DND-41 (cell line): ENCODE measurements at regions not wholly inside any gene's neighbourhood (a gene's known extent, or its start where the extent isn't known, plus 50 kb on each side); places are given as distances from the start of the nearest gene placed in this dataset.
"Not testable (repeated sequence)": the region's sequence is repeated elsewhere in the genome, so short reads cannot be mapped to it uniquely, and the experiment has no call there.

Source experiments
- ATAC-seq: fragments of 200-7000 bp; cut with Tn5 transposase; 3 replicates; pipeline ENCODE4 v1.9.1; 2021; ENCODE audit warnings: low read depth; ENCODE audit not compliant: insufficient read depth
- DNase-seq: peaks from one replicate; pipeline ENCODE4 v3.0.0-alpha.2; 2020
- H2AFZ ChIP-seq: 2 replicates; pipeline ENCODE4 v1.6.0; 2012; ENCODE audit warnings: low read depth, low read length
- H3K27ac ChIP-seq: 2 replicates; pipeline ENCODE4 v1.5.1; 2012; ENCODE audit warnings: low read length, inconsistent platforms
- H3K27me3 ChIP-seq: fragments of 200-600 bp; sonication (generic); 2 replicates; pipeline ENCODE4 v1.6.0; 2012; ENCODE audit warnings: low read length, mild to moderate bottlenecking, inconsistent platforms; ENCODE audit not compliant: insufficient read depth, poor library complexity
- H3K36me3 ChIP-seq: 2 replicates; pipeline ENCODE4 v1.5.1; 2012; ENCODE audit warnings: low read length, inconsistent platforms; ENCODE audit not compliant: insufficient read depth
- H3K4me1 ChIP-seq: 2 replicates; pipeline ENCODE4 v1.5.1; 2012; ENCODE audit warnings: mild to moderate bottlenecking, low read length; ENCODE audit not compliant: insufficient read depth
- H3K4me2 ChIP-seq: 2 replicates; pipeline ENCODE4 v1.6.0; 2012; ENCODE audit warnings: mild to moderate bottlenecking, moderate library complexity, low read length, inconsistent platforms; ENCODE audit not compliant: insufficient read depth
- H3K4me3 ChIP-seq, 2 experiments: fragments of 200-600 bp in 1 of 2; shearing (Covaris generic) in 1 of 2; 2 replicates each; pipeline ENCODE4 v1.5.1; 2012 to 2016; ENCODE audit warnings: inconsistent platforms in 2 of 2, low read length in 2 of 2, mild to moderate bottlenecking in 2 of 2, low read depth in 1 of 2, moderate library complexity in 1 of 2
- H3K79me2 ChIP-seq: 2 replicates; pipeline ENCODE4 v1.6.0; 2012; ENCODE audit warnings: low read length, inconsistent platforms; ENCODE audit not compliant: insufficient read depth
- H3K9ac ChIP-seq: 2 replicates; pipeline ENCODE4 v1.6.0; 2012; ENCODE audit warnings: low read depth, mild to moderate bottlenecking, inconsistent platforms, low read length, moderate library complexity
- H3K9me3 ChIP-seq: 2 replicates; pipeline ENCODE4 v1.5.1; 2012; ENCODE audit warnings: low read length, moderate library complexity, mild to moderate bottlenecking, inconsistent platforms; ENCODE audit not compliant: insufficient read depth, severe bottlenecking
- H4K20me1 ChIP-seq: 2 replicates; pipeline ENCODE4 v1.6.0; 2012; ENCODE audit warnings: low read length; ENCODE audit not compliant: insufficient read depth

DNA sequence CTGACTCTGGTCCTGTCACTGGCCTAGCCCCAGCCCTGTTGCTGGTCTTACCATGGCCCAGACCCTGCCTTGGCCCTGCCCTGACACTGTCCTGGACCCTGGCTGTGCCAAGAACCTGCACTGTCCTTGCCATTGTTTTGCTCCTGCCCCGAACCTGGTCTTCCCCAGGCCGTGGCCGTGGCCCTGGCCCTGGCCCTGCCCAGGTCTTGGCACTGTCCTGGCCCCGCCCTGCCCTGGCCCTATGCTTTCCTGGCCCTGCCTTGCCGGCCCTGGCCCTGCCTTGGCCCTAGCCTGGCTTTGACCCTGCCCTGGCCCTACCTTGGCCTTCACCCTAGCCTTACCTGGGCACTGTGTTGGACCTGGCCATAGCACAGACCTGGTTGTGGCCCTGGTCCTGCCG lies 332.5 kb upstream of the PLGLB1 start:
- not testable (repeated sequence) for H3K36me3 ChIP-seq, H4K20me1 ChIP-seq, ATAC-seq

DNA sequence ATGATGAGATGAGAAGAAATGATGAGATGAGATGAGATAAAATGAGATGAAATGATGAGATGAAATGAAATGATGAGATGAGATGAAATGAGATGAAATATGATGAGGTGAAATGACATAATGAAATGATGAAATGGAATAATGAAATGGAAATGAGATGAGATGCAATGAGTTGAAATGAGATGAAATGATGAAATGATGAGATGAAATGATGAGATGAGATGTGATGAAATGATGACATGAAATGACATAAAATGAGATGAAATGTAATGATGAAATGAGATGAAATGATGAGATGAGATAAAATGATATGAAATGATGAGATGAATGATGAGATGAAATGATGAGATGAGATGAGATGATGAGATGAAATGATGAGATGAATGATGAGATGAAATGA lies 338.6 kb upstream of the PLGLB1 start:
- H3K4me1 ChIP-seq, H3K79me2 ChIP-seq, H3K27me3 ChIP-seq, H3K27ac ChIP-seq, H3K4me2 ChIP-seq, DNase-seq, H2AFZ ChIP-seq, H3K9ac ChIP-seq, ATAC-seq, H3K36me3 ChIP-seq, H4K20me1 ChIP-seq, H3K9me3 ChIP-seq, H3K4me3 ChIP-seq: not testable (repeated sequence)

More for the DNA sequence above, 332.5 kb upstream of the PLGLB1 start:
- not testable (repeated sequence) for H3K9me3 ChIP-seq, H3K27ac ChIP-seq, H3K4me2 ChIP-seq, H3K9ac ChIP-seq, H3K4me3 ChIP-seq, H3K27me3 ChIP-seq, DNase-seq, H3K79me2 ChIP-seq, H2AFZ ChIP-seq, H3K4me1 ChIP-seq

DNA sequence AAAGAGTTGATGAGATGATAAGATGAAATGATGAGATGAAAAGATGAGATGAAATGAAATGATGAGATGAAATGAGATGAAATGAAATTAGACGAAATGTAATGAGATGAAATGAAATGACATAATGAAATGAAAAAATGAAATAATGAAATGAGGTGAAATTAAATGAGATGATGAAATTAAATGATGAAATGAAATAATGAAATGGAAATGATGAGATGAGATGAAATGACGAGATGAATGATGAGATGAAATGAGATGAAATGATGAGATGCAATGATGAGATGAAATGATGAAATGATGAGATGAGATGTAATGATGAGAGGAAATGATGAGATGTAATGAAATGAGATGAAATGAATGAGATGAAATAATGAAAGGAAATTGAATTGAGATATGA lies 339.3 kb upstream of the PLGLB1 start:
- not testable (repeated sequence) for H3K9ac ChIP-seq, H3K4me3 ChIP-seq, H2AFZ ChIP-seq, DNase-seq, H3K36me3 ChIP-seq, ATAC-seq, H3K4me1 ChIP-seq, H3K27ac ChIP-seq, H3K4me2 ChIP-seq, H3K27me3 ChIP-seq, H4K20me1 ChIP-seq, H3K9me3 ChIP-seq, H3K79me2 ChIP-seq

DNA sequence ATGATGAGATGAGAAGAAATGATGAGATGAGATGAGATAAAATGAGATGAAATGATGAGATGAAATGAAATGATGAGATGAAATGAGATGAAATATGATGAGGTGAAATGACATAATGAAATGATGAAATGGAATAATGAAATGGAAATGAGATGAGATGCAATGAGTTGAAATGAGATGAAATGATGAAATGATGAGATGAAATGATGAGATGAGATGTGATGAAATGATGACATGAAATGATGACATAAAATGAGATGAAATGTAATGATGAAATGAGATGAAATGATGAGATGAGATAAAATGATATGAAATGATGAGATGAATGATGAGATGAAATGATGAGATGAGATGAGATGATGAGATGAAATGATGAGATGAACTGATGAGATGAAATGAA lies 340.2 kb upstream of the PLGLB1 start:
- not testable (repeated sequence) for H3K9me3 ChIP-seq, H3K9ac ChIP-seq, H4K20me1 ChIP-seq, H3K27me3 ChIP-seq, H3K4me1 ChIP-seq, H3K79me2 ChIP-seq, H3K27ac ChIP-seq, ATAC-seq, H3K36me3 ChIP-seq, H3K4me2 ChIP-seq, H2AFZ ChIP-seq, DNase-seq, H3K4me3 ChIP-seq

DNA sequence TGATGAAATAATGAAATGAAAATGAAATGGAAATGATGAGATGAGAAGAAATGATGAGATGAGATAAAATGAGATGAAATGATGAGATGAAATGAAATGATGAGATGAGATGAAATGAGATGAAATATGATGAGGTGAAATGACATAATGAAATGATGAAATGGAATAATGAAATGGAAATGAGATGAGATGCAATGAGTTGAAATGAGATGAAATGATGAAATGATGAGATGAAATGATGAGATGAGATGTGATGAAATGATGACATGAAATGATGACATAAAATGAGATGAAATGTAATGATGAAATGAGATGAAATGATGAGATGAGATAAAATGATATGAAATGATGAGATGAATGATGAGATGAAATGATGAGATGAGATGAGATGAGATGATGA lies 342.7 kb upstream of the PLGLB1 start:
- not testable (repeated sequence) for H3K27me3 ChIP-seq, DNase-seq, H3K4me2 ChIP-seq, H3K4me1 ChIP-seq, H3K79me2 ChIP-seq, H3K9ac ChIP-seq, H4K20me1 ChIP-seq, H2AFZ ChIP-seq, ATAC-seq, H3K4me3 ChIP-seq, H3K27ac ChIP-seq, H3K36me3 ChIP-seq, H3K9me3 ChIP-seq

DNA sequence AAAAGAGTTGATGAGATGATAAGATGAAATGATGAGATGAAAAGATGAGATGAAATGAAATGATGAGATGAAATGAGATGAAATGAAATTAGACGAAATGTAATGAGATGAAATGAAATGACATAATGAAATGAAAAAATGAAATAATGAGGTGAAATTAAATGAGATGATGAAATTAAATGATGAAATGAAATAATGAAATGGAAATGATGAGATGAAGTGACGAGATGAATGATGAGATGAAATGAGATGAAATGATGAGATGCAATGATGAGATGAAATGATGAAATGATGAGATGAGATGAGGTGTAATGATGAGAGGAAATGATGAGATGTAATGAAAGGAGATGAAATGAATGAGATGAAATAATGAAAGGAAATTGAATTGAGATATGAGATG lies 343.4 kb upstream of the PLGLB1 start:
- not testable (repeated sequence) for H3K4me3 ChIP-seq, H4K20me1 ChIP-seq, ATAC-seq, H3K36me3 ChIP-seq, H3K4me2 ChIP-seq, H2AFZ ChIP-seq, H3K79me2 ChIP-seq, H3K27ac ChIP-seq, H3K4me1 ChIP-seq, H3K9me3 ChIP-seq, DNase-seq, H3K9ac ChIP-seq, H3K27me3 ChIP-seq

DNA sequence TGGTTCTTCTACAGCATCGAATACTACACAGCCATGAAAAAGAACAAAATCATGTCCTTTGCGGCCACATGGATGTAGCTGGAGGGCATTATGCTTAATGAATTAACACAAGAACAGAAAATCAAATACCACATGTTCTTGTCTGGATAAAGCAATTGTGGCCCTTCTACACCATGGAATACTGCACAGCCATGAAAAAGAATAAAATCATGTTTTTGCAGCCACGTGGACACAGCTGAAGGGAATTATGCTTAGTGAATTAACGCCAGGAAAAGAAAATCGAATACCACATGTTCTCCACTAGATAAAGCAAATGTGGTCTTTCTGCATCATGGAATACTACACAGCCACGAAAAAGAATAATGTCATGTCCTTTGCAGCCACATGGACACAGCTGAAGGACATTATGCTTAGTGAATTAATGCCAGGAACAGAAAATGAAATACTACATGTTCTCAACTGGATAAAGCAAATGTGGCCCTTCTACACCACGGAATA lies 361.8 kb upstream of the PLGLB2 start:
- H3K27me3 ChIP-seq, H3K9ac ChIP-seq, H4K20me1 ChIP-seq, H2AFZ ChIP-seq, H3K27ac ChIP-seq, ATAC-seq, H3K4me3 ChIP-seq, H3K9me3 ChIP-seq, H3K4me2 ChIP-seq, H3K36me3 ChIP-seq, H3K79me2 ChIP-seq, DNase-seq, H3K4me1 ChIP-seq: not testable (repeated sequence)

DNA sequence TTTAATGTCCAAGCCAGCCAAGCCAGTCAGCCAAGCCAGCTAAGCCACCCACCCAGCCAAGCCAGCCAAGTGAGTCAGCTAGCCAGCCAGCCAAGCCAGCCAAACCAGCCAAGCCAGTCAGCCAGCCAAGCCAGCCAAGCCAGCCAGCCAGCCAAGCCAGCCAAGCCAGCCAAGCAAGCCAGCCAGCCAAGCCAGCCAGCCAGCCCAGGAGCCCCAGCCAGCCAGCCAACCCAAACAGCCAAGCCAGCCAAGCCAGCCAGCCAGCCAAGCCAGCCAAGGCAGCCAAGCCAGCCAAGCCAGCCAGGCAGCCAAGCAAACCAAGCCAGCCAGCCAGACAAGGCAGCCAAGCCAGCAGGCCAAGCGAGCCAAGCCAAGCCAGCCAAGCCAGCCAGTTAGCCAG lies 352.1 kb upstream of the PLGLB2 start:
- H3K4me2 ChIP-seq, H3K79me2 ChIP-seq, H2AFZ ChIP-seq, ATAC-seq, DNase-seq, H4K20me1 ChIP-seq, H3K4me3 ChIP-seq, H3K9me3 ChIP-seq, H3K4me1 ChIP-seq, H3K27me3 ChIP-seq, H3K36me3 ChIP-seq, H3K9ac ChIP-seq, H3K27ac ChIP-seq: not testable (repeated sequence)
